Ecto neural progenitor cell (in vitro differentiated cells): ENCODE measurements at regions not wholly inside any gene's neighbourhood (a gene's known extent, or its start where the extent isn't known, plus 50 kb on each side); places are given as distances from the start of the nearest gene placed in this dataset.

ENCODE experiments used
- DNase-seq: peaks from one replicate; pipeline ENCODE4 v3.0.0-alpha.2; 2018; ENCODE audit warnings: low spot score

GRCh38 chr11:92276773-92277172 is 52.2 kb downstream of the FAT3 start:
- no peak for DNase-seq

- no peak for DNase-seq
Observed at GRCh38 chr11:92277871-92278270, 53.3 kb downstream of the FAT3 start.

- DNase-seq = no peak
Observed at GRCh38 chr11:92278791-92279433, 54.3 kb downstream of the FAT3 start.

GRCh38 chr11:92284107-92284506 is 59.5 kb downstream of the FAT3 start:
- DNase-seq = no peak

- DNase-seq = no peak
Observed at GRCh38 chr11:92284558-92284957, 59.9 kb downstream of the FAT3 start.

GRCh38 chr11:92285776-92286175 is 61.2 kb downstream of the FAT3 start:
- DNase-seq = no peak

- DNase-seq = no peak
Observed at GRCh38 chr11:92286709-92287108, 62.1 kb downstream of the FAT3 start.

GRCh38 chr11:92295175-92296137 is 70.8 kb downstream of the FAT3 start:
- DNase-seq = no peak

- no peak for DNase-seq
Observed at GRCh38 chr11:92296138-92296515, 71.5 kb downstream of the FAT3 start.

GRCh38 chr11:92297567-92298553 is 73.2 kb downstream of the FAT3 start:
- DNase-seq = no peak

- DNase-seq = no peak
Observed at GRCh38 chr11:92300876-92301275, 76.3 kb downstream of the FAT3 start.

GRCh38 chr11:92302770-92303169 is 78.2 kb downstream of the FAT3 start:
- no peak for DNase-seq

GRCh38 chr11:92304271-92304670 is 79.7 kb downstream of the FAT3 start:
- no peak for DNase-seq

- no peak for DNase-seq
Observed at GRCh38 chr11:92306966-92307510, 82.4 kb downstream of the FAT3 start.

GRCh38 chr11:92308366-92308765 is 83.7 kb downstream of the FAT3 start:
- DNase-seq = no peak

GRCh38 chr11:92311616-92312449 is 87.2 kb downstream of the FAT3 start:
- no peak for DNase-seq

- no peak for DNase-seq
Observed at GRCh38 chr11:92313784-92314183, 89.2 kb downstream of the FAT3 start.

GRCh38 chr11:92314499-92314898 is 89.9 kb downstream of the FAT3 start:
- DNase-seq = no peak

GRCh38 chr11:92316106-92316809 is 91.6 kb downstream of the FAT3 start:
- DNase-seq = no peak

GRCh38 chr11:92317222-92317621 is 92.6 kb downstream of the FAT3 start:
- DNase-seq = no peak
